Non-pigmented ciliary epithelial cell (primary cell): ENCODE measurements at regions not wholly inside any gene's neighbourhood (a gene's known extent, or its start where the extent isn't known, plus 50 kb on each side); places are given as distances from the start of the nearest gene placed in this dataset.
"Not testable (repeated sequence)": the region's sequence is repeated elsewhere in the genome, so short reads cannot be mapped to it uniquely, and the experiment has no call there.

Experiments
- DNase-seq: peaks from one replicate; pipeline ENCODE4 v3.0.0-alpha.2; 2010; ENCODE audit warnings: low read depth

DNA sequence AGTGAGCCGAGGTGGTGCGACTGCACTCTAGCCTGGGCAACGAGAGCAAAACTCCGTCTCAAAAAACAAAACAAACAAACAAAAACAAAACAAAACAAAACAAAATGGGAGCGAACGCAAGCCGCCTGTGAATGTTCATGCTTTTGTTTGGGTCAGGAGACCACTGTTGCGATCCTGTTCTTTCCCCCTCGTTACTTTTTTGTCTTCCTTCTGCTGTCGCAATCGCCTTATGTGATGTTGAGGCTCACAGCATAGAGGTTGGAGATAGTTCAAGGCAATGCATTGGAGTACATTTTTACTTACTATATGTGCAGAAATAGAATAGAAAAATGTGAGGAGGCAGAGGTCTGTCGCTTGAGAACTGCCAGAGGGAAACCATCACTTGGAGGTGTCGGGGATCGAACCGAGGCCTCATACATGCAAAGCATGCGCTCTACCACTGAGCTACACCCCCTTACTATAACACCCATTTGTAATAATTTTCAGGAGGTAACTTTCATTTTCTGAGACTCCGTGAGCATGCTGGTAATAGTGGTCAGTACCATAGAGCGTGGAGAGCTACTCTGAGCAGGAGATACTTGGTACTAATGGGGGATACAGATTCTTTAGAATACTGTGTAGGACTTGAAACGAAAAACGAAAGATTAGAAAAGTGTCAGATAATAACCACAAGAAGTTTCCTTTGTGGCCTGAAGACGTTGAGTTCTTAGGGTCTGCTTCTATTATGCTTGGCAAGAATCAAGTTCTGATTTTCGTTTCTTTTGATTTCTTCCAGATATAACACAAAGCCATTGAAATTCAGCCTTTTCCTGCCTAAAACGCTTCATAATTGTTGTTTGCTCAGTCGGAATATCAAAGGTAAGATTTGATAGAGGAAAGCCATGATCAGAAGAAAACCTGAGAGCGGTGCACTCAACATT is 121.1 kb downstream of the TRIM27 start:
- peak; percentile 44 for DNase-seq

- no peak for DNase-seq
Measured at GRCh38 chr6:28803337-28803709, 120.5 kb downstream of the TRIM27 start.

DNA sequence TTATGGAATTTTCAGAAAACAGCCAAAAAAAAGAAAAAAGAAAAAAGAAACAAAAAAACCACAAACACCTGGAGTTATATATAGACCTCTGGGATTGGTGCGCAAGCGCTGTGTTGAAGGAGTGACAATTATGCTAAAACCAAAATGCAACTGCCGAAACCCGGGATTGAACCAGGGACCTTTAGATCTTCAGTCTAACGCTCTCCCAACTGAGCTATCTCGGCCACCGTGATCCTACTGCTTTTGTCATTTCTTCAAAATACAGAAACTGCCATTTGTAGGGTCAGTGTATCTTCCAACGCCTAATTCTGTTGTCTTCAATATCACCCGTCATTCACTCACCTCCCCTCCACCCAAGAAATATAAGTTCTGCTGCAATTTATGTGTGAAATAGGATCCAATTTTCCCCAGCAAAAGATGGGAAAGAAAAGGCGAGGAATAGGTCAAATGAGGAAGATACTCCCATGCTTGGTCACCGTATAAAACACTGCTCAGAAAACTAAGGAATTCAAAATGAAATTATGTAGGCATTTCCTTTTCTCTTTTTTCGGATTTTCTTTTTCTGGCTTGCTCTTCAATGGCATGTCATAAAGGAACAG is 116.0 kb downstream of the TRIM27 start:
- DNase-seq: peak; percentile 34

- no peak for DNase-seq
Measured at GRCh38 chr6:28808383-28808782, 115.4 kb downstream of the TRIM27 start.

DNA sequence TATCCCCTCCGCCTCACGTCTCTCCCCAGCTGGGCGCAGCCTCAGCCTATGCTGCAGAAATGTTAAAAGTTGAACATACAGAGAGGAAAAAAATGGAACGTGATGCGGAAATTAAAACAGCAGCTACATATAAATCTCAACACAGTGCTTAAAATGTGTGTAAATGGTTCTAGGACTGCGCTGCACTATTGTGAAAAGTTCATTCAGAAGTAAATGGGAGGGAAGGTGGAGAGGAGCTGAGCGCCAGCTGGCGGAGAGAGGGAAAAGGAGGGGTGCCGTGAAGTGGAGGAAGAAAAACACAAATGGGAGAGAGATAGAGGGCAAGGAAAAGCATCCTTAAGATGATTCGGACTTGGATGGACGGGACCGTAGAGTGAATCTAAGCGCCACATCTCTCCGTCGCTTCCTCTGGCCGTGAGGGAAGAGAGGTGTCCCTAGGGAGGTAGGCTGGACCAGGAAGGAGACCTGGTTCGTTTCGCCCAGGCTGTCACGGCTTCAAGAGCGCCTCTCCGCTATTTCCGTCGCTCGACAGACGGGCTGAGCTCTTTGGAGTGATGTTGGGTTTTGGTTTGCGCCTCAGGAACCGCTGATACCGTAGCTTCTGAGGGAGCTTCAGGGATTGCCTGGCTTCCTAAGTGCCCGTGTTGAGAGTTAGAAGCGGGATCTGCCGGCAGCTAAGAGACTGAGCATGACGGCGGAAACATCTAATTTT is 113.7 kb downstream of the TRIM27 start:
- no peak for DNase-seq

GRCh38 chr6:28810659-28811053 is 113.1 kb downstream of the TRIM27 start:
- DNase-seq: no peak

DNA sequence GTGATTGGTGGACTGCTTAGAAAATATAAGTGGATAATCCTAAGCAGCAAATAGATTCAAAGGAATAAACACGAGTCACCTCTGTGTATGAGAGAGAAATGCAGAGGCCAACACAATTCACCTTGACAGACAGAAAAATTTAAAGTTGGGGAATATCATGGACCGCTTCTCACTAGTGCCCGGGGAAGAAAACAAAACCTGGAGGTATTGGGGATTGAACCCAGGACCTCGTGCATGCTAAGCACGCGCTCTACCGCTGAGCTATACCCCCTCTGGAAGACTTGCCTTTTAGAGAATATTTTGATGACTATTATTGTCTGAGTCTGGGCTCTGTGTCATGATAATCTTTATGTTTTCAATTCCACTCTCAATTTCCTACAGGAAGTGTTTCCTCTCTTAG is 111.9 kb downstream of the TRIM27 start:
- DNase-seq: no peak

GRCh38 chr6:28812778-28813569 is 110.8 kb downstream of the TRIM27 start:
- DNase-seq: no peak

- no peak for DNase-seq
Measured at GRCh38 chr6:28814032-28814976, 109.5 kb downstream of the TRIM27 start.

DNA sequence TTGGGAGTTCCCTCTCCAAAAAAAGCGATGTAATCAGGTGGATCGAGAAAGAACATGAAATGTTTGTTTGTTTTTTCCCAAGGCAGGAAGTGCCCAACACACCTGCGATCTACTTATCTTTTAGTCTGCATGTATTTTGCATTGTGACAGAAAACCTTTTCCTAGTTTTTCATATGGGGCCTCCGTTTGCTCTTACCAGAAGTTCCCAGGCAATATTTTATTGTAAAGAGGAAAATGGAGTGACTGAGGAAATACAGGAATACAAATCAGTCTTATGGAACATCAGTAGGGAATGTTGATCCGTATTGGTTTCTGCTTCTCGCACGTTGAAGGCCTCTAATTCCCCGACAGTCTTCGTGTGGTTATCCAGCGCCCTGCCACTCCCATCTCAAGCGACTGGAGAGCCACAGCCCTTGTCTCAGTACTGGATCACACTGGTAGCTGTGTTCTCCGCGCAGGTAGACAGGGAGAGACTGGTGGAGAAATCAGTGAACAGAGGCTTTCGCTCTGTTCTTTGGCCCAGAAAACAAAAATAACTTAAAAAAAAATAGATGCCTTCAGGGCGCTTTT is 107.4 kb downstream of the TRIM27 start:
- DNase-seq: no peak

DNA sequence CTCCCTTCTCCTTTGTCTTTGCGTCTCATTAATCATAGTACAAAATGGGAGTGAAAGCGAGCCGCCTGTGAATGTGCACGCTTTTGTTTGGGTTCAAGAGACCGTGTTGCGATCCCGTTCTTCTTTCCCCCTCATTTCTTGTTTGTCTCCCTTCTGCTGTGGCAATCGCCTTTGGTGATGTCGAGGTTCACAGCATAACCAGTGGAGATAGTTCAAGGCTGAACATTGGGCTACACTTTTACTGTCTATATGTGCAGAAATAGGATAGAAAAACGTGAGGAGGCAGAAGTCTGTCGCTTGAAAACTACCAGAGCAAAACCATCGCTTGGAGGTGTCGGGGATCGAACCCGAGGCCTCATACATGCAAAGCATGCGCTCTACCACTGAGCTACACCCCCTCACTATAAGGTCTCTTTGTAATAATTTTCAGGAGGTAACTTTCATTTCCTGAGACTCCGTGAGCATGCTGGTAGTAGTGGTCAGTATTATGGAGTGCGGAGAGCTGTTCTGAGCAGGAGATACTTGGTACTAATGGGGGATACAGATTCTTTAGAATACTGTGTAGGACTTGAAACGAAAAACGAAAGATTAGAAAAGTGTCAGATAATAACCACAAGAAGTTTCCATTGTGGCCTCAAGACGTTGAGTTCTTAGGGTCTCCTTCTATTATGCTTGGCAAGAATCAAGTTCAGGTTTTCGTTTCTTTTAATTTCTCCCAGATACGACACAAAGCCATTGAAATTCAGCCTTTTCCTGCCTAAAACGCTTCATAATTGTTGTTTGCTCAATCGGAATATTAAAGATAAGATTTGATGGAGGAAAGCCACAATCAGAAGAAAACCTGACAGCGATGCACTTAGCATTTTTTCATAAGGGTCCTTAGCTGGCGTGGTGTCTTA is 106.6 kb downstream of the TRIM27 start:
- peak; percentile 63 for DNase-seq

- no peak for DNase-seq
Measured at GRCh38 chr6:28817808-28818145, 106.0 kb downstream of the TRIM27 start.

DNA sequence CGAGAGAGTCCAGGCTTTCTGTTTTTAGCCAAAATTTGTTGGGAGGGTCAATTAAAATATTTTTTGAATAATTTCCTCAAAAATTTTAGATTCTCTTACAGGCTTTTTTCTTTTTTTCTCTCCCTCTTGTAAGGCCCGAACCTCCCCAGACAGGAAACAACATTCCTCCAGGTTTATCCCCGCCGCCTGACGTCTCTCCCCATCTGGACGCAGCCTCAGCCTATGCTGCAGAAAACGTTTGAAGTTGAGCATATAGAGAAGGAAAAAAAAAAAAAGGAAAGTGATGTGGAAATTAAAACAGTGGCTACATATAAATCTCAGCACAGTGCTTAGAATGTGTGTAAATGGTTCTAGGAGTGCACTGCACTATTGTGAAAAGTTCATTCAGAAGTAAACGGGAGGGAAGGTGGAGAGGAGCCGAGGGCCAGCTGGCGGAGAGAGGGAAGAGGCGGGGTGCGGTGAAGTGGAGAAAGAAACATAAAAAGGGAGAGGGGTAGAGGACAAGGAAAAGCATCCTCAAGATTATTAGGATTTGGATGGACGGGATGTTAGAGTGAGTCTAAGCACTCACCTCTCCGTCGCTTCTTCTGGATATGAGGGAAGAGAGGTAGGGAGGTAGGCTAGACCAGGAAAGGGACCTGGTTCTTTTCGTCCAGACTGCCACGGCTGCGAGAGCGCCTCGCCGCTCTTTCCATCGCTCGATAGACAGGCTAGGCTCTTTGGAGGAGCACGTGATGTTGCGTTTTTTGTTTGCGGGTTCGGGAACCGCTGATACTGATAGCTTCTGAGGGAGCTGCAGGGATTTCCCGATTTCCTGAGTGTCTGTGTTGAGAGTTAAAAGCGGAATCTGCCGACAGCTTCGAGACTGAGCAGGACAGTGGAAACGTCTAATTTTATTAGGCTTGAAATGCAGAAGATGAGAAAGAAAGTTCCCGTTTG is 98.7 kb downstream of the TRIM27 start:
- DNase-seq: no peak

DNA sequence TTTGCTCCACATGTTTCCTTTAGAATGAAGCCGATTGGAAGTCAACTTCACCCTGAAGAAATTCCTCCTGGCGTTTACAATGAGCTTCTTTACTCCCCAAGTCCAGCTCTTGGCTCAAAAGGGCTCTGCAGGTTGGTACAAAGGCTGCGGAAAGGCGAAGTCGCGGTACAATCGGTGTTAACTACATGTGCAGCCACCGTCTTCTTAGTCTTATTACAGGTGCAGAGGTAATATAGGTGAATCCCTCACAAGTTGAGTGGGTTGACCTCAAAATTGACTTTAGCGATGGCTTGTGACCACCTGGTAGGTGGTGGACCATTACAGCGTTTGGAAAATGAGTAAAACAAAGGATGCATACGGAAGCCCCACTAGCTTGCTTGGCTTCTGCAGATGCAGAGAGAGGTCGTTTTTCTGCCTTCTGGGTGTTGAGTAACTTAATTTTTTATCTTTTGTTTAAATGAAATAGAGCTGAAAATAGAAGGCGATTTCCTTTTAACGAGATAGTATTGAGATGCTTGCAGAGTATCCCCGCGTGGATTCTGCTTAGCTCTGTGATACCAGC is 98.0 kb downstream of the TRIM27 start:
- DNase-seq: no peak

DNA sequence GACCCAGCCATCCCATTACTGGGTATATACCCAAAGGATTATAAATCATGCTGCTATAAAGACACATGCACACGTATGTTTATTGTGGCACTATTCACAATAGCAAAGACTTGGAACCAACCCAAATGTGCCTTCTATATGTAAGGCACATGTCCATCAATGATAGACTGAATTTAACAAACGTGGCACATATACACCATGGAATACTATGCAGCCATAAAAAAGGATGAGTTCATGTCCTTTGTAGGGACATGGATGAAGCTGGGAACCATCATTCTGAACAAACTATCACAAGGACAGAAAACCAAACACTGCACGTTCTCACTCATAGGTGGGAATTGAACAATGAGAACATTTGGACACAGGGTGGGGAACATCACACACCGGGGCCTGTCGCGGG is 92.1 kb downstream of the TRIM27 start:
- not testable (repeated sequence) for DNase-seq

DNA sequence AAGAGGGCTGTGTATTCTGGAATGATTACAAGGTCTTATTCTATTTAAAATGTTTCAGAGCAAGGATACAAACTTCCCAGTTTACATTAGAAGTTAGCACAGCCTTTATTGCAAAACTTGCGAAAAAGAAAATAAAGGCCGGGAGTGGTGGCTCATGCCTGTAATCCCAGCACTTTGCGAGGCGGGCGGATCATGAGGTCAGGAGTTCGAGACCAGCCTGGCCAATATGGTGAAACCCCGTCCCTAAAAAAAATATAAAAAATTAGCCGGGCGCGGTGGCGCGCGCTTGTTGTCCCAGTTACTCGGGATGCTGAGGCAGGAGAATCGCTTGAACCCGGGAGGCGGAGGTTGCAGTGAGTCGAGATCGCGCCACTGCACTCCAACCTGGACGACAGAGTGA is 87.1 kb downstream of the TRIM27 start:
- not testable (repeated sequence) for DNase-seq

- peak; percentile 14 for DNase-seq
Measured at GRCh38 chr6:28838289-28838633, 85.5 kb downstream of the TRIM27 start.
